Fibroblast of lung (primary cell): ENCODE measurements at regions not wholly inside any gene's neighbourhood (a gene's known extent, or its start where the extent isn't known, plus 50 kb on each side); places are given as distances from the start of the nearest gene placed in this dataset.

Source experiments
- CTCF ChIP-seq, 2 donors: IDR thresholded peaks in 1 of 2; conservative IDR thresholded peaks in 1 of 2; 1 replicate in 1 of 2; 2 replicates in 1 of 2; pipeline ENCODE4 v1.5.1; 2011 to 2012; ENCODE audit warnings: low read length in 2 of 2, control low read depth in 1 of 2, inconsistent platforms in 1 of 2, low read depth in 1 of 2, mild to moderate bottlenecking in 1 of 2
- EZH2 ChIP-seq: IDR thresholded peaks from 2 replicates; pipeline ENCODE4 v1.5.1; 2012; ENCODE audit warnings: low read length, control low read depth, mild to moderate bottlenecking; ENCODE audit errors: missing control alignments

- TF ChIP-seq CTCF (conservative IDR thresholded peaks at IDR 0.05 in 1 of 2, IDR thresholded peaks at IDR 0.05 in 1 of 2; ENCODE audit: low read depth in 1 of 2, low read length in 2 of 2) (no peak), EZH2 (no peak)
These were observed 278.9 kb downstream of the SMOC2 start for GRCh38 chr6:168719901-168720300.
